Panc1 (cell line): ENCODE measurements at regions not wholly inside any gene's neighbourhood (a gene's known extent, or its start where the extent isn't known, plus 50 kb on each side); places are given as distances from the start of the nearest gene placed in this dataset.

Experiments used
- ATAC-seq: fragments of 200-7000 bp; cut with Tn5 transposase; 2 replicates; pipeline ENCODE4 v1.9.1; 2020; ENCODE audit warnings: mild to moderate bottlenecking, moderate library complexity
- BruUV-seq: library from RNA; stranded (reverse); fragments of 400-500 nt; replicated peaks from 2 replicates; lab custom pipeline; 2021; lab: Mats Ljungman, UMichigan
- CTCF ChIA-PET: fragments of 300-600 bp; sonication (Branson Sonifier 250); formaldehyde crosslinking; loops from one replicate; lab custom pipeline; 2022; ENCODE audit warnings: antibody characterized with exemption; lab: Charles Lee
- POLR2A ChIA-PET: fragments of 300-600 bp; sonication (Branson Sonifier 250); formaldehyde crosslinking; loops from one replicate; lab custom pipeline; 2022; ENCODE audit warnings: antibody characterized with exemption; lab: Charles Lee
- DNase-seq: peaks from one replicate; pipeline ENCODE4 v3.0.0-alpha.2; 2010; ENCODE audit warnings: low read depth, low spot score
- H3K27ac ChIP-seq: 2 replicates; pipeline ENCODE4 v1.5.1; 2011; ENCODE audit warnings: mild to moderate bottlenecking, low read length, inconsistent platforms
- H3K27me3 ChIP-seq: fragments of 200-500 bp; sonication (Bioruptor generic); 2 replicates; pipeline ENCODE4 v1.6.0; 2014; ENCODE audit warnings: low read length, inconsistent platforms; ENCODE audit not compliant: control insufficient read depth, insufficient read depth
- H3K36me3 ChIP-seq: fragments of 200-500 bp; sonication (Bioruptor generic); 2 replicates; pipeline ENCODE4 v1.5.1; 2014; ENCODE audit warnings: inconsistent platforms, mild to moderate bottlenecking, low read length, moderate library complexity; ENCODE audit not compliant: control insufficient read depth, insufficient read depth
- H3K4me1 ChIP-seq: 2 replicates; pipeline ENCODE4 v1.5.1; 2011; ENCODE audit warnings: inconsistent platforms, mild to moderate bottlenecking, low read length, moderate library complexity; ENCODE audit not compliant: control insufficient read depth, insufficient read depth
- H3K4me3 ChIP-seq, 2 experiments: 2 replicates each; pipeline ENCODE4 v1.5.1; 2011 to 2012; ENCODE audit warnings: low read depth in 2 of 2, low read length in 2 of 2, mild to moderate bottlenecking in 2 of 2, inconsistent platforms in 1 of 2, moderate library complexity in 1 of 2
- H3K9me3 ChIP-seq: fragments of 200-500 bp; sonication (Bioruptor generic); 2 replicates; pipeline ENCODE4 v1.5.1; 2014; ENCODE audit warnings: low read depth, mild to moderate bottlenecking, inconsistent platforms, low read length, moderate library complexity; ENCODE audit not compliant: control insufficient read depth, insufficient read depth
- POLR2AphosphoS5 ChIP-seq: IDR thresholded peaks from 2 replicates; pipeline ENCODE4 v1.6.1; 2012; ENCODE audit warnings: mild to moderate bottlenecking, low read depth, low read length, moderate library complexity
- SIN3A ChIP-seq: IDR thresholded peaks from 2 replicates; pipeline ENCODE4 v1.6.1; 2012; ENCODE audit warnings: low read depth, mild to moderate bottlenecking, low read length, moderate library complexity, borderline replicate concordance; ENCODE audit not compliant: insufficient read depth
- TCF7L2 ChIP-seq: IDR thresholded peaks from 2 replicates; pipeline ENCODE4 v1.6.1; 2011; ENCODE audit warnings: mild to moderate bottlenecking, low read depth, low read length, inconsistent platforms
- in situ Hi-C: cut with HindIII; loops from 2 replicates; pipeline ENCODE4 v1.10.0; 2016; ENCODE audit warnings: low sequenced_read_pairs, low pct_unique_long_range_greater_than_20kb
- intact Hi-C: fragments of 100-400 bp; cut with micrococcal nuclease; formaldehyde crosslinking; loops from one replicate; pipeline ENCODE4 v1.10.0; 2022; ENCODE audit not compliant: unreplicated experiment
- TF ChIP-seq, protein P1 (sequence below): fragments of 450-650 bp; IDR thresholded peaks from 2 replicates; pipeline ENCODE4 v1.5.1; 2017; ENCODE audit warnings: mild to moderate bottlenecking
- TF ChIP-seq, protein P2 (sequence below), 2 experiments: IDR thresholded peaks; 2 replicates each; pipeline ENCODE4 v1.6.1; 2011 to 2012; ENCODE audit warnings: low read depth in 2 of 2, control low read depth in 1 of 2, low read length in 1 of 2, mild to moderate bottlenecking in 1 of 2, moderate library complexity in 1 of 2; ENCODE audit not compliant: insufficient read depth in 1 of 2

DNA sequence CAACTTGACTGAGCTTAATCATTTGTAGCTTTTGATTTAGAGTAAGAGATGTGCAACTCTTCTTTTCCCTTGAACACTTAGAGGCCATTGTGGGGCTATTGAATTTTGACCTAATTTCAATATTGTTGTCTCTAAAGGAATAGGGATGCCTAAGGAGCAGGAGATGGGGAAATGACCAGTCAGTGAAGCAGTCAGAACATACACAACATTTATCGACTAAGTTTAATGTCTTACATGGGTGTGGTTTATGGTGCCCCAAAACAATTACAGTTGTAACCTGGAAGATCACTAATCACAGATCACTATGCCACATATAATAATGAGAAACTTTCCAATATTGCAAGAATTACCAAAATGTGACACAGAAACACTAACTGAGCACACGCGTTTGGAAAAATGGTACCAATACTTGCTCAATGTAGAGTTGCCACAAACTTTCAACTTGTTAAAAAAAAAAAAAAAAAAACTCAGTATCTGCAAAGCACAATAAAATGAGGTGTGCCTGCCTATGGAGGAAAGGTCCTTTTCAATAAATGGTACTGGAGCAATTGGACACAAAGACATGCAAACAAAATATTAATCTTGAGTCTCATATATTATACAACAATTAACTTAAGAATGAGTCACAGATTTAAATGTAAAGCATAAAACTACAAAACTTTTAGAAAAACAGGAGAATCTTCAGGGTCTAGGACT, 189.6 kb upstream of the RAD23B start:
- H3K4me1 ChIP-seq = no peaks in the 10 kb centered on the region
- H3K4me3 ChIP-seq = no peak overlapping the region
- H3K27ac ChIP-seq = no peak overlapping the region
- ChIA-PET POLR2A (no interaction called here), CTCF (no interaction called here)
- intact Hi-C loops (no loop called here), in situ Hi-C loops (no loop called here)
- H3K27me3 ChIP-seq = no peaks in the 10 kb centered on the region
- no peak for DNase-seq
- TF ChIP-seq SIN3A (no peak), TCF7L2 (no peak), POLR2AphosphoS5 (no peak)
- no TSS peak for BruUV-seq
- H3K36me3 ChIP-seq = no peaks in the 10 kb centered on the region
- no peaks in the 10 kb centered on the region for H3K9me3 ChIP-seq
- no peak for ATAC-seq

DNA sequence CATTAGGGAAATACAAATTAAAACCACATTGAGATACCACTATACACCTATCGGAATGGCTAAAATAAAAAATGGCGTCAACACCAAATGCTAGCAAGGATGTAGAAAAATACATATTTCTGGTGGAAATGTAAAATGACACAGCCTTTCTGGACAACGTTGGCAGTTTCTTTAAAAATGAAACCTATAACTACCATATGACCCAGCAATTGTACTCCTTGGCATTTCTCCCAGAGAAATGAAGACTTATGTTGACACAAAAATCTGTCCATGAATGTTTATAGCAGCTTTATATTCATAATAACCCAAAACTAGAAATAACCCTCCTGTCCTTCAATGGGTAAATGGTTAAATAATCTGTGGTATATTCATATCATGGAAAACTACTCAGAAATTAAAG, 188.7 kb upstream of the RAD23B start:
- TF ChIP-seq, protein P1, sequence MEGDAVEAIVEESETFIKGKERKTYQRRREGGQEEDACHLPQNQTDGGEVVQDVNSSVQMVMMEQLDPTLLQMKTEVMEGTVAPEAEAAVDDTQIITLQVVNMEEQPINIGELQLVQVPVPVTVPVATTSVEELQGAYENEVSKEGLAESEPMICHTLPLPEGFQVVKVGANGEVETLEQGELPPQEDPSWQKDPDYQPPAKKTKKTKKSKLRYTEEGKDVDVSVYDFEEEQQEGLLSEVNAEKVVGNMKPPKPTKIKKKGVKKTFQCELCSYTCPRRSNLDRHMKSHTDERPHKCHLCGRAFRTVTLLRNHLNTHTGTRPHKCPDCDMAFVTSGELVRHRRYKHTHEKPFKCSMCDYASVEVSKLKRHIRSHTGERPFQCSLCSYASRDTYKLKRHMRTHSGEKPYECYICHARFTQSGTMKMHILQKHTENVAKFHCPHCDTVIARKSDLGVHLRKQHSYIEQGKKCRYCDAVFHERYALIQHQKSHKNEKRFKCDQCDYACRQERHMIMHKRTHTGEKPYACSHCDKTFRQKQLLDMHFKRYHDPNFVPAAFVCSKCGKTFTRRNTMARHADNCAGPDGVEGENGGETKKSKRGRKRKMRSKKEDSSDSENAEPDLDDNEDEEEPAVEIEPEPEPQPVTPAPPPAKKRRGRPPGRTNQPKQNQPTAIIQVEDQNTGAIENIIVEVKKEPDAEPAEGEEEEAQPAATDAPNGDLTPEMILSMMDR = no peak
- TF ChIP-seq SIN3A (no peak), POLR2AphosphoS5 (no peak), TCF7L2 (no peak)
- TF ChIP-seq, protein P2, sequence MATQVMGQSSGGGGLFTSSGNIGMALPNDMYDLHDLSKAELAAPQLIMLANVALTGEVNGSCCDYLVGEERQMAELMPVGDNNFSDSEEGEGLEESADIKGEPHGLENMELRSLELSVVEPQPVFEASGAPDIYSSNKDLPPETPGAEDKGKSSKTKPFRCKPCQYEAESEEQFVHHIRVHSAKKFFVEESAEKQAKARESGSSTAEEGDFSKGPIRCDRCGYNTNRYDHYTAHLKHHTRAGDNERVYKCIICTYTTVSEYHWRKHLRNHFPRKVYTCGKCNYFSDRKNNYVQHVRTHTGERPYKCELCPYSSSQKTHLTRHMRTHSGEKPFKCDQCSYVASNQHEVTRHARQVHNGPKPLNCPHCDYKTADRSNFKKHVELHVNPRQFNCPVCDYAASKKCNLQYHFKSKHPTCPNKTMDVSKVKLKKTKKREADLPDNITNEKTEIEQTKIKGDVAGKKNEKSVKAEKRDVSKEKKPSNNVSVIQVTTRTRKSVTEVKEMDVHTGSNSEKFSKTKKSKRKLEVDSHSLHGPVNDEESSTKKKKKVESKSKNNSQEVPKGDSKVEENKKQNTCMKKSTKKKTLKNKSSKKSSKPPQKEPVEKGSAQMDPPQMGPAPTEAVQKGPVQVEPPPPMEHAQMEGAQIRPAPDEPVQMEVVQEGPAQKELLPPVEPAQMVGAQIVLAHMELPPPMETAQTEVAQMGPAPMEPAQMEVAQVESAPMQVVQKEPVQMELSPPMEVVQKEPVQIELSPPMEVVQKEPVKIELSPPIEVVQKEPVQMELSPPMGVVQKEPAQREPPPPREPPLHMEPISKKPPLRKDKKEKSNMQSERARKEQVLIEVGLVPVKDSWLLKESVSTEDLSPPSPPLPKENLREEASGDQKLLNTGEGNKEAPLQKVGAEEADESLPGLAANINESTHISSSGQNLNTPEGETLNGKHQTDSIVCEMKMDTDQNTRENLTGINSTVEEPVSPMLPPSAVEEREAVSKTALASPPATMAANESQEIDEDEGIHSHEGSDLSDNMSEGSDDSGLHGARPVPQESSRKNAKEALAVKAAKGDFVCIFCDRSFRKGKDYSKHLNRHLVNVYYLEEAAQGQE (IDR thresholded peaks at IDR 0.05; ENCODE audit: insufficient read depth in 1 of 2, low read depth in 2 of 2, low read length in 1 of 2) = no peak
- no peaks in the 10 kb centered on the region for H3K27me3 ChIP-seq
- no peak overlapping the region for H3K27ac ChIP-seq
- CTCF ChIA-PET = no interaction called here
- intact Hi-C loops (no loop called here), in situ Hi-C loops (no loop called here)
- H3K9me3 ChIP-seq = no peaks in the 10 kb centered on the region
- ATAC-seq (no peak), DNase-seq (no peak)
- H3K36me3 ChIP-seq = no peaks in the 10 kb centered on the region
- POLR2A ChIA-PET = no interaction called here
- H3K4me1 ChIP-seq = no peaks in the 10 kb centered on the region
- BruUV-seq = no TSS peak
- H3K4me3 ChIP-seq = no peak overlapping the region

DNA sequence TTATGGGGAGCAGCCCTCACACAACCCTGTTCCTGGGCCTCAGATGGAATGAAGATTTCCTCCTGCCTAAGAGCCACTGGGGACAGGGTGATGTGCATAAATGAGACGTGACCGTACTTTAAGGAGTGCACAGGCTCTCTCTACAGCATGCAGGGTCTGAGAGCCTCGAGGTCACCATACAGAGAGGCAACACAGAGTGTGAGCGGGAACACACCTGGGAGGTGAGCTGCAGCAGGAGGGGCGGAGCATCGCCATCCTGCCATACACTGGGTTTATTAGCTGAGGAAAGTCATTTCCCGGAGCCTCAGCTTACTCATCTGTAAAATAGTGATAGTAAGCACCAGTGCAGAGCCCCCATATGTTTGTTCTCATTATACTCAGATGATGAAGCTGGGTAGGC, 182.5 kb upstream of the RAD23B start:
- H3K36me3 ChIP-seq = no peaks in the 10 kb centered on the region
- H3K27me3 ChIP-seq = no peaks in the 10 kb centered on the region
- TF ChIP-seq, protein P1 = no peak
- ChIA-PET CTCF (no interaction called here), POLR2A (no interaction called here)
- H3K9me3 ChIP-seq = no peaks in the 10 kb centered on the region
- no peak overlapping the region for H3K4me3 ChIP-seq
- no peak for DNase-seq
- H3K27ac ChIP-seq = no peak overlapping the region
- intact Hi-C loops = no loop called here
- BruUV-seq = no TSS peak
- no peak for ATAC-seq
- H3K4me1 ChIP-seq = no peaks in the 10 kb centered on the region
- in situ Hi-C loops = no loop called here
